K562 (cell line): ENCODE measurements at regions not wholly inside any gene's neighbourhood (a gene's known extent, or its start where the extent isn't known, plus 50 kb on each side); places are given as distances from the start of the nearest gene placed in this dataset.

Source experiments
- ATAC-seq: fragments of 200-7000 bp; cut with Tn5 transposase; 3 replicates; pipeline ENCODE4 v1.9.1; 2020; ENCODE audit warnings: moderate library complexity
- BruUV-seq: library from RNA; stranded (reverse); fragments of 400-500 nt; replicated peaks from 2 replicates; lab custom pipeline; 2021; lab: Mats Ljungman, UMichigan
- CTCF ChIA-PET: fragments of 300-600 bp; formaldehyde crosslinking; extraction: SDS; loops from one replicate; lab custom pipeline; 2021; ENCODE audit warnings: low intra/inter-chr PET ratio; lab: Yijun Ruan, JAX
- POLR2A ChIA-PET: fragments of 300-600, 350-650 bp; sonication (Branson Sonifier 250); formaldehyde crosslinking; extraction: SDS; loops from one replicate; lab custom pipeline; 2021; ENCODE audit warnings: antibody characterized with exemption, inconsistent platforms; lab: Yijun Ruan, JAX
- DNase-seq, 4 experiments: peaks; one replicate each; pipeline versions ENCODE4 v3.0.0 to v3.0.0-alpha.2; 2011 to 2018; ENCODE audit warnings: low spot score in 3 of 4, mixed read lengths in 3 of 4; ENCODE audit errors: extremely low read depth in 1 of 4
- FAIRE-seq: peaks from 2 replicates; lab custom pipeline; 2011; peaks lifted over from hg19 to GRCh38; lab: Jason Lieb, UNC
- H2AFZ ChIP-seq: 2 replicates; pipeline ENCODE4 v1.6.0; 2011; ENCODE audit warnings: low read depth, low read length, control low read depth, inconsistent platforms
- H3K27ac ChIP-seq: fragments of 200-600 bp; 3 replicates; pipeline ENCODE4 v1.8.0; 2011; ENCODE audit warnings: low read depth, mild to moderate bottlenecking, control low read depth, inconsistent platforms, low read length, moderate library complexity, mixed read lengths; ENCODE audit errors: extremely low read depth
- H3K27me3 ChIP-seq, 2 experiments: fragments of 300-600 bp in 1 of 2; 2 replicates in 1 of 2; 3 replicates in 1 of 2; pipeline versions ENCODE4 v1.6.0 to v1.8.0; 2011; ENCODE audit warnings: inconsistent platforms in 2 of 2, low read length in 2 of 2, mild to moderate bottlenecking in 1 of 2, mixed read lengths in 1 of 2, moderate library complexity in 1 of 2; ENCODE audit not compliant: control insufficient read depth in 2 of 2, insufficient read depth in 2 of 2
- H3K36me3 ChIP-seq: fragments of 300-600 bp; 3 replicates; pipeline ENCODE4 v1.8.0; 2011; ENCODE audit warnings: mild to moderate bottlenecking, low read length, inconsistent platforms; ENCODE audit not compliant: control insufficient read depth, insufficient read depth
- H3K4me1 ChIP-seq, 2 experiments: fragments of 200-600 bp in 1 of 2; replicated peaks in 1 of 2; 2 replicates in 1 of 2; 3 replicates in 1 of 2; pipeline versions ENCODE4 v1.5.1 to v1.8.0; 2011; ENCODE audit warnings: inconsistent platforms in 2 of 2, low read length in 2 of 2, mild to moderate bottlenecking in 1 of 2, mixed read lengths in 1 of 2, moderate library complexity in 1 of 2; ENCODE audit not compliant: control insufficient read depth in 2 of 2, insufficient read depth in 2 of 2
- H3K4me2 ChIP-seq: 2 replicates; pipeline ENCODE4 v1.6.1; 2011; ENCODE audit warnings: low read length, control low read depth, inconsistent platforms, mixed read lengths; ENCODE audit not compliant: insufficient read depth
- H3K4me3 ChIP-seq: fragments of 200-600 bp; sonication (generic), shearing (Covaris generic); 2 replicates; pipeline ENCODE4 v1.5.1; 2016; ENCODE audit warnings: control low read depth, inconsistent platforms
- H3K79me2 ChIP-seq: fragments of 200-600 bp; 3 replicates; pipeline ENCODE4 v1.8.0; 2011; ENCODE audit warnings: low read length, inconsistent platforms; ENCODE audit not compliant: control insufficient read depth, insufficient read depth
- H3K9ac ChIP-seq, 2 experiments: 2 replicates each; pipeline versions ENCODE4 v1.6.0 to v1.6.1; 2011; ENCODE audit warnings: low read depth in 2 of 2, low read length in 2 of 2, control low read depth in 1 of 2, inconsistent platforms in 1 of 2, mild to moderate bottlenecking in 1 of 2, mixed read lengths in 1 of 2; ENCODE audit not compliant: insufficient read depth in 1 of 2
- H3K9me1 ChIP-seq: one replicate; pipeline ENCODE4 v1.6.0; 2011; ENCODE audit warnings: inconsistent platforms, mild to moderate bottlenecking, low read length, moderate library complexity; ENCODE audit not compliant: control insufficient read depth, insufficient read depth
- H3K9me3 ChIP-seq: replicated peaks from 2 replicates; pipeline ENCODE4 v1.5.1; 2011; ENCODE audit warnings: low read depth, low read length, inconsistent platforms; ENCODE audit not compliant: control insufficient read depth, insufficient read depth
- H4K20me1 ChIP-seq: replicated peaks from 2 replicates; pipeline ENCODE4 v1.6.1; 2011; ENCODE audit warnings: low read length, inconsistent platforms, mixed read lengths; ENCODE audit not compliant: control insufficient read depth, insufficient read depth
- CBX8 ChIP-seq: fragments of 200-600 bp; sonication (generic); IDR thresholded peaks from 2 replicates; pipeline ENCODE4 v1.6.1; 2012; ENCODE audit warnings: borderline replicate concordance, mixed run types, low read depth, mild to moderate bottlenecking, moderate library complexity, mixed read lengths, low read length, control low read depth, inconsistent platforms; ENCODE audit not compliant: poor library complexity, severe bottlenecking; ENCODE audit errors: extremely low read depth
- CC2D1A ChIP-seq: fragments of 450-650 bp; IDR thresholded peaks from 2 replicates; pipeline ENCODE4 v1.6.1; 2017; ENCODE audit warnings: mild to moderate bottlenecking
- EWSR1 ChIP-seq: fragments of 450-650 bp; IDR thresholded peaks from 2 replicates; pipeline ENCODE4 v1.6.1; 2018; ENCODE audit warnings: borderline replicate concordance, mild to moderate bottlenecking, low read depth, moderate library complexity; ENCODE audit not compliant: partially characterized antibody
- MAZ ChIP-seq, 2 experiments: fragments of 450-650 bp in 1 of 2; sonication (generic) in 1 of 2; formaldehyde crosslinking; IDR thresholded peaks in 1 of 2; conservative IDR thresholded peaks in 1 of 2; 2 replicates each; pipeline versions ENCODE4 v1.4.0 to v1.5.0; 2020; ENCODE audit warnings: mild to moderate bottlenecking in 1 of 2, missing genetic modification reagents in 1 of 2
- RBM39 ChIP-seq: fragments of 200-400 bp; formaldehyde crosslinking; optimal IDR thresholded peaks from 2 replicates; pipeline ENCODE3; 2018; ENCODE audit warnings: low read depth, low read length
- SIX5 ChIP-seq, 2 experiments: IDR thresholded peaks; 2 replicates each; pipeline ENCODE4 v1.6.1; 2011; ENCODE audit warnings: low read length in 2 of 2, borderline replicate concordance in 1 of 2, low read depth in 1 of 2, mild to moderate bottlenecking in 1 of 2, moderate library complexity in 1 of 2; ENCODE audit not compliant: insufficient read depth in 1 of 2
- ZNF57 ChIP-seq: fragments of 450-650 bp; formaldehyde crosslinking; IDR thresholded peaks from 2 replicates; pipeline ENCODE4 v1.4.0; 2020; ENCODE audit warnings: mild to moderate bottlenecking, moderate library complexity
- ZNF780A ChIP-seq: fragments of 250-450 bp; sonication (Bioruptor Pico); IDR thresholded peaks from 2 replicates; pipeline ENCODE4 v1.5.0; 2021; ENCODE audit warnings: mild to moderate bottlenecking
- WGBS: fragments of 100-300 bp; shearing (Covaris generic); methylation state at CpG from one replicate; pipeline ENCODE4 v1.1.6; 2016; ENCODE audit warnings: low coverage, mixed read lengths; ENCODE audit not compliant: insufficient coverage; ENCODE audit errors: missing lambda C conversion rate; 5-methylcytosine and 5-hydroxymethylcytosine counted together
- in situ Hi-C: fragments of 300-500 bp; cut with MboI; formaldehyde crosslinking; loops from 4 replicates; pipeline ENCODE4 v1.15.0; 2018; ENCODE audit warnings: inconsistent platforms, mixed read lengths
- intact Hi-C: fragments of 100-400 bp; cut with micrococcal nuclease; formaldehyde crosslinking; loops from 2 replicates; pipeline ENCODE4 v1.14.2; 2022
- TF ChIP-seq, protein P1 (sequence below), 2 experiments: IDR thresholded peaks in 1 of 2; conservative IDR thresholded peaks in 1 of 2; 2 replicates each; pipeline ENCODE4 v1.6.1; 2016; ENCODE audit warnings: low read depth in 2 of 2, mild to moderate bottlenecking in 1 of 2, missing compliant biosample characterization in 1 of 2, missing genetic modification characterization in 1 of 2, moderate library complexity in 1 of 2

DNA sequence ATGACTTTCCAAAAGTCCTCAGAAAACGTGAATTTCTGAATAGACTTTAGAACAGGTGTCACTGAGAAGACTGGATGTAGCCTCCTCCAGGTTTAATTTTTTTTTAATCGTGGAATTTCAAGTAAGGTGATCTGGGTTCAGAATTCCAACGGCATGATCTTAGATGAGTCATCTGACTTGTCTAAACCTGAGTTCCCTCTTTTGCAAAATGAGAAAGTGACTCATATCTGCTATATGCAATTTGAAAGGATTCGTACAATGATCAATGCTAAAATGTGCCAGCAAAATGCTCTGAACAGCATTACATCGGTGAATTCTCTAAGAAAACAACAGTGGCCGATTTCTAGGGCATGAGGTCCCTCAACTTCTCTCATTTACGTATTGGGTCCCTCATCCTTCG, 69.1 kb upstream of the ZNF516 start:
- no peaks in the 10 kb centered on the region for H3K9me3 ChIP-seq
- in situ Hi-C loops = no loop called here
- no peak overlapping the region for H3K4me2 ChIP-seq
- no peaks in the 10 kb centered on the region for H3K79me2 ChIP-seq
- CTCF ChIA-PET = no interaction called here
- ATAC-seq (no peak), DNase-seq (no peak), FAIRE-seq (no peak)
- H3K4me1 ChIP-seq = no peaks in the 10 kb centered on the region
- H3K9me1 ChIP-seq = no peaks in the 10 kb centered on the region
- no peak overlapping the region for H2AFZ ChIP-seq
- no peak overlapping the region for H3K27ac ChIP-seq
- H3K27me3 ChIP-seq = peaks cover 0 to 27% of the 10 kb centered on the region in 2 experiments; a peak in 2 of 5 replicates
- no peak overlapping the region for H3K4me3 ChIP-seq
- H4K20me1 ChIP-seq = no peaks in the 10 kb centered on the region
- intact Hi-C loops = no loop called here
- POLR2A ChIA-PET = no interaction called here
- no peaks in the 10 kb centered on the region for H3K36me3 ChIP-seq
- H3K9ac ChIP-seq = no peak overlapping the region
- TF ChIP-seq EWSR1 = no peak
- no peak for TF ChIP-seq ZNF780A
- TF ChIP-seq CC2D1A = no peak
- no peak for TF ChIP-seq RBM39
- no peak for TF ChIP-seq SIX5 (IDR thresholded peaks at IDR 0.05; ENCODE audit: borderline replicate concordance in 1 of 2, insufficient read depth in 1 of 2, low read depth in 1 of 2, low read length in 2 of 2)
- TF ChIP-seq ZNF57 (CRISPR knock-in tag) = no peak
- TF ChIP-seq MAZ (CRISPR knock-in tag; conservative IDR thresholded peaks at IDR 0.05 in 1 of 2, IDR thresholded peaks at IDR 0.05 in 1 of 2) = no peak
- TF ChIP-seq, protein P1, sequence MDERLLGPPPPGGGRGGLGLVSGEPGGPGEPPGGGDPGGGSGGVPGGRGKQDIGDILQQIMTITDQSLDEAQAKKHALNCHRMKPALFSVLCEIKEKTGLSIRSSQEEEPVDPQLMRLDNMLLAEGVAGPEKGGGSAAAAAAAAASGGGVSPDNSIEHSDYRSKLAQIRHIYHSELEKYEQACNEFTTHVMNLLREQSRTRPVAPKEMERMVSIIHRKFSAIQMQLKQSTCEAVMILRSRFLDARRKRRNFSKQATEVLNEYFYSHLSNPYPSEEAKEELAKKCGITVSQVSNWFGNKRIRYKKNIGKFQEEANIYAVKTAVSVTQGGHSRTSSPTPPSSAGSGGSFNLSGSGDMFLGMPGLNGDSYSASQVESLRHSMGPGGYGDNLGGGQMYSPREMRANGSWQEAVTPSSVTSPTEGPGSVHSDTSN (CRISPR knock-in tag; IDR thresholded peaks at IDR 0.05; ENCODE audit: low read depth) = no peak
- TF ChIP-seq, protein P1 (tag; conservative IDR thresholded peaks at IDR 0.05; ENCODE audit: low read depth) = no peak
- no peak for TF ChIP-seq CBX8
- TF ChIP-seq, all 486 proteins: peak for 0
- BruUV-seq = no TSS peak
- under 1% methylated on average over 8 of the region's 8 CpGs for WGBS
